ENCODE measurements at regions not wholly inside any gene's neighbourhood (a gene's known extent, or its start where the extent isn't known, plus 50 kb on each side); places are given as distances from the start of the nearest gene placed in this dataset.

- TF ChIP-seq MAX (CRISPR knock-in tag; IDR thresholded peaks at IDR 0.05) (no peak), GABPB1 (CRISPR knock-in tag; IDR thresholded peaks at IDR 0.05) (no peak)
Measured at GRCh38 chr9:10700915-10701314, 88.1 kb upstream of the PTPRD start (continued).

- H3K27me3 Mint-ChIP-seq (ENCODE audit: low read depth): no peaks in the 10 kb centered on the region
- ATAC-seq (no peak), DNase-seq (ENCODE audit: low spot score) (no peak)
- TF ChIP-seq EMX1 (CRISPR knock-in tag; IDR thresholded peaks at IDR 0.05): no peak
- no peak for TF ChIP-seq RORB (CRISPR knock-in tag; IDR thresholded peaks at IDR 0.05)
- TF ChIP-seq TP53 (CRISPR knock-in tag; IDR thresholded peaks at IDR 0.05): no peak
- TF ChIP-seq OVOL2 (CRISPR knock-in tag; IDR thresholded peaks at IDR 0.05; ENCODE audit: borderline replicate concordance): no peak
- no peak for TF ChIP-seq ZBTB43 (CRISPR knock-in tag; IDR thresholded peaks at IDR 0.05)
- no peak for TF ChIP-seq ZBTB21 (CRISPR knock-in tag; IDR thresholded peaks at IDR 0.05; ENCODE audit: borderline replicate concordance)
- no peak for TF ChIP-seq GTF2I (CRISPR knock-in tag; conservative IDR thresholded peaks at IDR 0.05)
- TF ChIP-seq NFE2L1 (CRISPR knock-in tag; IDR thresholded peaks at IDR 0.05): no peak
- TF ChIP-seq ETV6 (CRISPR knock-in tag; IDR thresholded peaks at IDR 0.05): no peak
- TF ChIP-seq MXD4 (CRISPR knock-in tag; IDR thresholded peaks at IDR 0.05; ENCODE audit: borderline replicate concordance): no peak
- TF ChIP-seq SMAD3 (CRISPR knock-in tag; IDR thresholded peaks at IDR 0.05; ENCODE audit: borderline replicate concordance): no peak
- no peak for TF ChIP-seq ZNF263 (CRISPR knock-in tag; IDR thresholded peaks at IDR 0.05; ENCODE audit: low read depth)
- TF ChIP-seq GABPB1 (CRISPR knock-in tag; IDR thresholded peaks at IDR 0.05): no peak
- TF ChIP-seq ZNF423 (CRISPR knock-in tag; IDR thresholded peaks at IDR 0.05): no peak
- no peak for TF ChIP-seq USF2 (CRISPR knock-in tag; IDR thresholded peaks at IDR 0.05)
- no peak for TF ChIP-seq ZNF121 (CRISPR knock-in tag; IDR thresholded peaks at IDR 0.05)
- TF ChIP-seq STAT6 (CRISPR knock-in tag; conservative IDR thresholded peaks at IDR 0.05; ENCODE audit: low read depth): no peak
- TF ChIP-seq TCF7 (CRISPR knock-in tag; IDR thresholded peaks at IDR 0.05; ENCODE audit: low read depth): no peak
- CTCF ChIA-PET: no interaction called here
- no peak overlapping the region for H3K27ac Mint-ChIP-seq
- H3K9me3 Mint-ChIP-seq: peaks cover 3% of the 10 kb centered on the region; the same call in 1 of the 2 replicates
- peaks cover 11% of the 10 kb centered on the region for H3K4me1 Mint-ChIP-seq
- POLR2A ChIA-PET: no interaction called here
- H3K4me3 Mint-ChIP-seq: no peak overlapping the region
- H3K36me3 Mint-ChIP-seq: no peaks in the 10 kb centered on the region; the same call in 1 of the 2 replicates
Measured at GRCh38 chr9:10701906-10702305, 89.1 kb upstream of the PTPRD start.

GRCh38 chr9:10703139-10703538 is 90.3 kb upstream of the PTPRD start:
- Mint-ChIP-seq H3K27me3 (ENCODE audit: low read depth) (no peaks in the 10 kb centered on the region), H3K9me3 (no peaks in the 10 kb centered on the region), H3K4me3 (no peak overlapping the region), H3K4me1 (peaks cover 4% of the 10 kb centered on the region; the same call in 1 of the 2 replicates), H3K36me3 (no peaks in the 10 kb centered on the region), H3K27ac (no peak overlapping the region)
- DNase-seq (ENCODE audit: low spot score) (no peak), ATAC-seq (no peak)
- ChIA-PET POLR2A (no interaction called here), CTCF (no interaction called here)
- TF ChIP-seq IRF1 (CRISPR knock-in tag; IDR thresholded peaks at IDR 0.05): no peak
